SKM-1 (cell line): ENCODE measurements at regions not wholly inside any gene's neighbourhood (a gene's known extent, or its start where the extent isn't known, plus 50 kb on each side); places are given as distances from the start of the nearest gene placed in this dataset.

Source experiments
- DNase-seq: peaks from one replicate; lab custom pipeline; 2025; ENCODE audit not compliant: unreplicated experiment; lab: John Stamatoyannopoulos, UW

DNA sequence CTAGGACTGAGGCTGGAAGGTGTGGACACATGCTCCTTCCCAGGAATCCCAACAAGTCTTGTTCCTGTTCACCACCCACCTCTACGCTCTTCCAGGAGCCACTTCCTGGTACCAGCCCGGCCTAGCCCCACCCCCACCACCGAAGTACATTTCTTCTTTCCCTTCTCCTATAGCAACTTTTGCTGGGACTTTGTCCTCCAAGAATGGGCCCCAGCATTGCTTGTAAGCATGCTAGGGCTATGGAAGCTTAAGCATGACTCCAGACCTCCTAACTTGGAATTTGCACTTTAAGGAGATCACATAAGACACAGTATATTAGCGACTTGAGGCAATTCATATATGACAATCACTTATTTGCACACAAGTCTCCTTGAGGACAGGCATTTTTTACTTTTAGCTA lies 462.0 kb upstream of the ARID1B start:
- DNase-seq = no peak

DNA sequence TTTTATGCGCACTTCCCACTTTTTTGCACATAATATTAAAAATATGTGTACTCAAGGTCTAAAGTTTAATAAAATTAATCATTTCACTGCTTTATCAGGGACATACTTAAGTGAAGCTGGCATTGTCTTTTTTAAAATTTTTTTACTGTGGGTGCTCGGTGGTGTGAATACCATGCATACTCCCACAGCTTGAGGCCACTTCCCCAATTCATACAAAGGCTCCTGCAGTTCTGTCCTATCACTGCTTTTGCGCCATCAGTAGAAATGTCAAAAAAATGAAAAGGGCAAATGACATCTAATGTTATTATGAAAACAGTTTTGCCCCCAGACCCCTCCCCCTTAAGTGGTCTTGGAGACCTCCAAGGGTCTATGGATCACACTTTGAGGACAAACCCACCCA lies 464.1 kb upstream of the ARID1B start:
- no peak for DNase-seq

DNA sequence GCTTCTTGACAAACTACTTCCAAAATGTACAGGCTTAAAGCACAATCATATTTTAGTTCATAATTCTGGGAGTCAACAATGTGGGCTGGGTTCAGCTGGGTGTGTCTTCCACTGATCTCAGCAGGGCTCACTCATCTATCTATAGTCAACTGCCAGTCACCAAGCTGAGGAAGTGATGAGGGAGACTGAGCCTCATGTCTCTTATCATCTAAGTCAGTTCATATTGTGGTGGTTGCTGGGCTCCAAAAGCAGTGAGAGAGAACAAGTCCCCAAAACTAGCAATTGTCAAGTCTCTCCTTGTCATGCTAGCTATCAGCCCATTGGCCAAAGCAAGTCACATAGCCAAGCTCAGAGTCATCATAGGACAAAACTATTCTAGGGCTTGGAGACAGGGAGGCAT lies 465.9 kb upstream of the ARID1B start:
- DNase-seq = no peak

DNA sequence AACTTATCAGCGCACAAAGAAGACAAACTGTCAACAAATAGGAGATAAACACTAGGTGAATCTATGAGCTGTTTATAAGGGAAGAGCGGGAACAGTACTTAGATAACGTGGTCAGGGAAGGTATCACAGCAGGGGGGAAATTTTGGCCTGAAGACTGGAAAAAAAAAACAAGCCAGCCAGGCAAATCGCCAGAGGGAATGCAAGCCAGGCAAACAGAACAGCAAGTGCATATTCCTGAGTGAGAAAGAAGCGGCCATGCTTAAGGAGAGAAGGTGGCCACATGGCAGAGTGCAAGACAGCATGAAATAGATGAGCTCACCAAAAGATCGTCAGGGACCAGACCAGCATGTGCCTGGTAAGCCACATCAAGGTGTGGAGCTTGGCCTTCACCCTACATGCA lies 466.5 kb upstream of the ARID1B start:
- DNase-seq = no peak

DNA sequence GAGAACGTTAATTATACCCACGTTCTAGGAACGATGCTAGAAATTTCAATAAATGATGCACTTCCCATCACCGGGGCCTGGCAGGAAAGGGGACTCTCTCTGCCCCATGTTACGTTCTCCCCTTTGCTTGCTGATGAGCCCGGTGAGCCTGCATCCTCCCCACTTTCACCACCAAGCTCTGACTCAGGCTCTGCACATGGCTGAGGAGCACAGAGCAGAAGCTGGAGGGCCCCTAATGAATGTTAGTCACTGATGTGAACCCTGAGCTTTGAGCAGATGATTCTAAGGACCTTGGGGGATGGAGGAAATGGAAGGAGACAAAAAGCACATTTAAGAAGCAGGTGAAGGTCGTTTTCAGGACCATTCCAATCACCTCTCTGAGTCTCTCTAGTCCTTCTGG lies 468.2 kb upstream of the ARID1B start:
- no peak for DNase-seq

DNA sequence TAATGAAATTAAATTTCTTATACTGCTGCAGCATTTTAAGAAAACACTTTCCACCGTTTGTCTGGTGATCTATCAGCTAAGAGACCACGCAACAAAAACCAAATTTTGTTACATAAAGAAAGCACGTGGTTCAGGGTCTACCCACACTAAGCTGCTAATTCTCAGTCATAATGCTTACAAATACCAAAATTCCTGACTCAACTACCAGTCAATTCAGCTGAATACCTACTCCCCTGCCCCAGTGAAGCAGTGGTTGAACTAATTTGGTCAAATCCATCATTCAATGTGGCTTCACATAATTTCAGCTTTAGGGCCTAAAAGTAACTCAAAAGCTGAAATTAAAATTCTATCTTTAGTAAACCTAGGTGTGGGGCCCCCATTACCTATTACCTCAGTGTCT lies 468.6 kb upstream of the ARID1B start:
- no peak for DNase-seq

DNA sequence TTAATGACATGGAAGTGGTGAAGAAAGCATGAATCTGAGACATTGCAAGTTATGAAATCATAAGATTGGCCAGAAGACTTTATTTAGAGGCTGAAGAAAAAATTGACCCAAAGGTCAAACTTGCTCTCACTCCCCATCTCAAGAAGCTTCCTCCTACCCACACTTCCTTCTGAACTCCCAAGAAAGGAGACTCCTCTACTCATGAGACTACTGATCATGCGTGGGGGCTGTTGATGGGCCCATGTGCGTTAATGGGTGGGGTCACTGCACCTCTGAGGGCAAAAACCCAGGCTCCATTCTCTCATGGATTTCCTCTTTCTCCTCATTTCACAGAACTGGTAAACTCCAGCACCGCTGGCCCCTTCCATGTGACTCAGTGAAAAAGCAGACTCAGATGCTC lies 470.6 kb upstream of the ARID1B start:
- DNase-seq = no peak

DNA sequence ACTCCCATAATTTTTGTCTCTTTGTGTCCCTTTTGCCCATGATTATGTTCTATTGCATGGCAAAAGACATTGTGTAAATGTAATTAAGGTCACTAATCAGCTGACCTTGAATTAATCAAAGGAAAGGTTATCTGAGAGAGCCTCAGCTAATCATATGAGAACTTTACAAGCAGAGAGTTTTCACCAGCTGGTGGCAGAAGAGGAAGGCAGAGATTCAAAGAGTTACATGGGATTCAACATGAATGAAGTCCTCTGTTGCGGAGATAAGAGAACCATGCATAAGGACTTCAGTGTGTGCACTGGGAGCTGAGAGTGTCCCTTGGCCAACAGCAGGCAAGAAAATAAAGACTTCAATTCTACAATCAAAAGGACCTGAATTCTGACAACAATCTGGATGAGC lies 494.1 kb upstream of the ARID1B start:
- DNase-seq = no peak

DNA sequence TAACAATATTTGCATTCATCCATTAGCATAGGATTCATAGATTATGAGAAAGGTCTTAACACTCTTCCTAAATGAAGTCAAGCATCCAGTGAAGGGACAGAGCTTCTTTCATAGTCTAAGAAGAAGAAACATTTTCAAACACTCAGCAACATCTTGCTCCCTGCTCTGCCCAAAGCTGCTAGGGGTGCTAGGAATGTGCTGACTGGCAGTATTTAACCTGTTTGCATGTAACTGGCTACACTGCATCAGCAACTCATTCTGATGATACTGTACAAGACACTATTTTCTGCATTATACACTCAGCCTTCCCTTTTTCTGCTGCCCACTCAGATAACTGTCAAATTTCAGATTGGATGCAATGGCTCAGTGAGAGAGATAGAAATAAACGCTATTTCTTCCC lies 495.1 kb upstream of the ARID1B start:
- no peak for DNase-seq

DNA sequence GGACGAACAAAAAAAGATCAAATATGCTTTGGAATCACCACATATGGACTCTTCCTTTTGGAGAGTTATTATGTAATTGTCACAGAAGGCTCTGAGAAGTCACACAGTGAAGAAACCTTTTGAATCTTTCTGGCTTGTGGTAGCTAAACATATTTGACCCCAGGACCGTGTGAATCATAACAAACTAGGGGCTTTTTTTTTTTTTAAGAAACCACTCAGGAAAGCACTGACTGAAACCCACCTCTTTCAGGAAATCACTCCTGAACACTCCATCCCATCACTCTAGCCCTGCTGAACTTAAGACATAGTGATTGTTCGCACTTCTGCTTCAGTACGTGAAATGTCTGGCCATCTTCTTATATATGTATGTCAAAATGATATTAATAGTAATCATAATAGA lies 495.9 kb upstream of the ARID1B start:
- DNase-seq = no peak

DNA sequence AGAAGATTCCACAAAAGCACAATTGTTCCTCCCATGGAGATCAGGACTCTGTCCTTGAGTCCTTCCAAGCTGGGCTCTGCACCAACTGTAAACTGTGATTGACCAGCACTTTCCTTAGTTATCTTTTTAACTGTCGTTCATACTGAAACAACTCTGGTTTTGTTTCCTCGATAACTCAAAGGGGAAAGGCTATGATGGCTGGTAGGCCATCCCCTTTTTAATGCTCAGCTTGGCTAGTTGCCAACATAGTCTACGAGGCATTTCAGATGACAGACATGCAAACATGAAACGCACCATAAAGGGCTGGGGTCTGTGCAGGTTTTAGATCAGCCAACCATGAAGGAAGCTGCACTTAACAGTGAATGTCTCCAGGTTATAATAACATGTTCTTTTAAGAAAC lies 497.1 kb upstream of the ARID1B start:
- no peak for DNase-seq

DNA sequence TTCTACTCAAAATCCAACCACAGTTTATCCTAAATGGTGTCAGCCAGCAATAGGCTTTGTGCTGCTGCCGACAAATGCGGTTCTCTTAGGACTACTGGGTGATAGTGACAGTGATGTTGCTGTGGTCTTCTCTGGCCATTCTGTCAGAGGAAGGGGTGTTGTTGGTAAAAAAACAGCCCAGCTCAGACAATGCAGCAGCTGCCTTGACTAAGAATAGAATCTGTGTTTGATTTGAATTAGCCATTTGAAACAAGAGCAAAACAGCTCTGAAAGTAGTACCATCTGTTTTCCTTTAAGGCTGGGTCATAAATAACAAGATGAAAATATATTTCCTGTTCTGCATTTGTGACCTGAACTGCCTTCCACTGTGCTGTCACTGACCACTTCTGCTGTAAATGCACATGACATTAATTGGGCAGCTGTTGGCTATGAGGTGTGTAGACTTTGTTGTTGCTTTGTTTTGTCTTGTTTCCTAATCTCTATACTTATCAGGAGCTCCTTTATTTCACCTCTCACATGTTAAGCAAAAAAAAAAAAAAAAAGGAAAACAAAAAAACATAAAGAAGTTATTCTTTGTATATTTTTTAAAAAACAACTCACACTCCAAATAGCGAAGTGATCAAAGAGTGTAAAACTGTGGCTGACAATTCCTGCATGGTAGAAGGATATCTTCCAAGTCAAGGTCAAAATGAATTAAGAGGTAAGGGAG lies 497.8 kb upstream of the ARID1B start:
- no peak for DNase-seq

DNA sequence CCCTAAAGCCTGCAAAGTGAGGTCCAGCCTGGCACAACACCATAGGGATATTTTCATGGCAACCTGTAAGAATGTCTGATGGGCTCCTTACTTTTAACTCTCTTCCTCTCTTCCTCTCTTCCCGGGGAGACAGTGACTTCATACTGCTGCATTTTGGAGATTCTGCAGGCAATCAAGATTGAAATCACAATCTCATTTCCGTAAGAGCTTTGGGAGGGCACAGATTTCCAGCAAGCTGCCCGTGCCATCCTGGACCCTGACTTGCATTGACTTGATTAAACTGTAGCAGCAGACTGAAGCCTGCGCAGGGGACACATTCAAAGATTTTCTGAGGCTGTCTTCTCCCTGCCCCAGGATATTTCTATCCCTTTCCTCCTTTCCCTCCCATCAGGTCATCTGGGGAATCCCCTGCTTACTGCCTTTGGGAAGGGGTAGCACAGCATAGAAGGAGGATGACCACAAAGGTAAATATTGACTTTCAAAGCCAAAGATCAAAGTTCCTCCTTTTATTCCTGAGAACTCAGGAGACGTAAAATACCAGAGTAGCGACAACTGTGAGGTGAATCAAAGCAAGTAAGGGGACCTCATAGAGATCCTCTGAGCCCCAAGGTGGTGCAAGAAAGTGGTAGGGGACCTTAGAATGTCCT lies 504.0 kb upstream of the ARID1B start:
- no peak for DNase-seq

DNA sequence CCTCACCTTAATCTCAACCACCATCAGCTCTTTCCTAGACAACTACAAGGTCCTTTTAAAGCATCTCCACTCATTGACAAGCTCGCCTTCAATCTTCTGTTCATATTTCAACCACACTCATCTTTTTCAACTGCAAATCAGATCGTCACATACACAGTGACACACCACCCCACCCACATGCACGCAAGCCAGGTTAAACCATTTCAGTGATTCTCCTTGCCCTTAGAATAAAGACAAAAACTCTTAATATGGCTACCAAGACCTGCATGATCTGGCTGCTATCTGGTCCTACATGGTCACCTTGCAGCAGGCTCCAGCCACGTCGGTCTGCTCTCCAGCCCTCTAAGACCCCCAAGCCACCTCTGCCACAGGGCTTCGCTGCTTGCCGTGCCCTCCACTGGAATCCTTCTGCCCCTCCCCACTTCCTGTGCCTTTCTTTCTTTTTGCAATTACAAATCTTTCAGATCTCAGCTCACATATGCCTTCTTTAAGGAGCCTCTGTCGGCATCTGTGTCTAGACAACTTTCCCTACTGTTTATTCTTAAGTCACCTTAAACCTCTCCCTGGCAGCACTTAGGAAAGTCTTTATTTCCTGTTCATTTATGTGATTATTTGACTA lies 507.3 kb upstream of the ARID1B start:
- DNase-seq = no peak

DNA sequence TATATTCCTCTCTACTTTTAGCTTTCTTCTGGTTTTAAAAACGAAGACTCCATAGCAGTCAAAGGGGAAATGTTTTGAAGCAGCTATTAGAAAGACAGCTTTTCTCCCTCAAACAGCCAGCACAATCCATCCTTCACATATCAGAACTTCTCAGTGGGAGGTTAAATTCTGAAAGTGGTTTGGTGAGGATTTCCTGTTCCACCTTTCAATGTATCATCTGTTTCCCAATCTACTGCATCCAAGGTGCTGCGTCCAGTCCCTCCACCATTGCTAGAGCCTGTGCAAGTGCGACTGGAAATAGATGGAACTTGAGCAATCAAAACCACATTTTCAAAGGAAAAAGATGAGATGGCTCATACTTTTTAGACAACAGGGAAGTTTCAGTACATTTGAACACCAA lies 508.3 kb upstream of the ARID1B start:
- no peak for DNase-seq

DNA sequence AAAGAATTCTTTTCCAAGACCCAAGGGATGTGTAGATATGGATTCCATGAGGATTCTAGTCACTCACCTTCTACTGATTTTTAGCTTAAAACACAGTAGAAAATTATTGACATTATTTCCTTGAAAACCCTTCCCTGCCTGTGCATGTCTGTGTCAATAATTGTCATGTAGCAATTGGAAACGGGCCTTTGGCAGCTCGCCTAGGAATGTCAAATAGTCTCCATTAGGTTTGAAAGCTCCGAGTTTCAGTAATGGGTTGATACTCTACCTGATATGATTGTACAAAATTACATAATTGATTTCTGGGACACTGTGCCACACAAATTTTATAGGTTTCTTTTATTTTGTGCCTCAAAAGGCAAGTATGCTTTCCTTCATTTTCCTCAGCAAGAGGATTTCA lies 515.2 kb upstream of the ARID1B start:
- no peak for DNase-seq

DNA sequence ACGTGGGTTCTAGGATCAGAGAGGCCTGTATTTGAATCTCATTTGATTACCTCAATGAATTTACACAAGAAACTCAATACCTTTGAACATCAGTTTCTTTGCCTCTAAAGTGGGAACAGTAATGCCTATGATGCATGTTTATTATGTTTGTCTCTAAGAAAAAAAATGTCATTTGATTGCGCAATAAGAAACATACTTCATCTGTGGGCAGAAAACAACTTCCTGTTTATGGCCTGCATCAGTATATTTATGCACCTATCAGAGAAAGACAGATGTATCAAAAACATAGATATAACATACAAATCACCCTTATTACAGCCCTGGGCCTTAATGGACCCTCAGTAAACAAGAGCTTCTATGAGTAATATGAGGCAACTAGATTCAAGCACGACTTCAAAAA lies 516.4 kb upstream of the ARID1B start:
- DNase-seq = no peak

DNA sequence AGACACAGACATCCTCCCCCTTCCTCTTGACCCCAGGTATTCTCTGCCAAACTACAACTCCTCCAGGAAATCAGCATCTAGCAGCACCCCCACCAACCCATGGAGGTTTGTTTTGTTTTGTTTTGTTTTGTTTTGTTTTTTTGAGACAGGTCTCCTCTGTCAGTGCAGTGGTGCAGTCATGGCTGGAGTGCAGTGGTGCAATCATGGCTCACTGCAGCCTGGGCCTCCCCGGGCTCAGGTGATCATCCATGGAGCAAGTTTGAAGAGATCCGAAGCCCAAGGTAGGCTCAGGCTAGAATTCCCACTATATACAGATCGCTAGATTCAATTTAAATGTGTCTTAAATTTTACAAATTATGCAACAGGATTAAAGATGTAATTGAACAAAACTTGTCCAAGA lies 518.2 kb upstream of the ARID1B start:
- no peak for DNase-seq

DNA sequence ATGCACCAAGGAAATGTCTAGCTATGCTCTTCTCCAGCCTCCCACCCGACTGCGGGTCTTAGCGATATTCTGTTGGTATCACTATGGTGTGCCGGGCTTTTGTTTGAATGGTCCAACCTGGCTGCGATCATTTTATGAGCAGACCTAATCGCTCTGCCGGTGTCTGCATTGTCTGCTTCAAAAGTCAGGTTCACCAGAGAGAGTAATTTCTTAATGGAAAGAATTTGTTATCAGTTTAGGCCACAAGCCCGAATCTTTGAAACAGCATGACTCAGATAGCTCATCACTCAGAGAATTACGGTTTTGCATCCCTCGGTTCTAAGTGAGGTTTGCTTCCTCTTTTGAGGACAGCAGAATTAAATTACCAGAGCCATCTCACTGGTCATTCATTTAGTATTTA lies 521.0 kb upstream of the ARID1B start:
- no peak for DNase-seq

DNA sequence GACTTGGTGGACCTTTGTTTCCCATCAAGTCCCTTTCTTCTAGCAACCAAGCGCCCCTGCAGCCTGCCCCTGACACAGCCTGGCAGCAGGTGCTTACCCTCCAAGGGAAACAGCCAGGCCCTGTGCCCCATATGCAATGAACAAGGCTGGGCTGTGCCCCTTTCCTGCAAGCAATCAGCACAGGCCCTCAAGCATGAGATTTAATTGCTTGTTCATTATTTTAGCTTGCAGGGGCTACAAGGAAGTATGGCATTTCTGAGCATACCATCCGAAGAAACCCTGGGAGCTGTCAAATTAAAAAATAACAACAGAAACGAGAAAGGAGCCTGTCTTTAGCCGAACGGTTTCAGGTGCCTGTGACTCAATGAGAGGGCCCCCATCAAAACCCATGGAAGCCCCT lies 522.9 kb upstream of the ARID1B start:
- no peak for DNase-seq

DNA sequence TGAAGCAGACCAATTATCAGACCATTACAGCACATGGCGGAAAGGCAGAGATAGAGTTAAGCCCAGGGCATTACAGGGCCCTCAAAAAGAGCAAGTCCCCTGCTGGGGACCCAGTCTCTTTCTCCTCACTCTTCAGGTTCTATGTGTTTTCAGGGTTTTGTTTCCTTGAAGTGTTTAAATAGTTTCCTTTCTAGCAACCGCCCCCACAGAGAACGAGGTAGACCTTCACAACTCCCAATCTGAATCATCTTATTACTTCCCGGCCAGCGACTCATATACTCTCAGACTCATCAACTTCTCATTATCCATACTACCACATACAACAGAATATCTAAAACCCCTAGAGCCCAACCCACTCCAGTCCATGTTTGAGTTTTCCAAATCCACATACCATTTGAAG lies 526.6 kb upstream of the ARID1B start:
- DNase-seq = no peak

DNA sequence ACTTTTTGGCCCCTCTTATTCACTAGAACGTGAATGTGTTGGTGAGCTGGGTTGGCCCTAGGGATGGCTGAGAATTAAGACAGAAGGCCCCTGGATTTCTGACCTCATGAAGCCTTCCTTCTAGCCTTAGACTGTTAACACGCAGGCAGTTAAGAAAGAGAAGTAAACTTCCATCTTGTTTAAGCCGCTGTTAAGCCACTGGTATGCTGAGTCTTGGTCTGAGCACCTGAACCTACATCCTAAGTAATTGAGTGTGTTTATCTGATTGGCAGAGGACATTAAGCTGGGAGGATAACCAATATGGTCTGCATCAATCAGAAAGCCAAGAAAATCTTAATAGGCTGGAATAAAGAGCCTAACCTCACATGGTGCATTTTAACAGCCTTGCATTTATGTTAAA lies 535.0 kb upstream of the ARID1B start:
- DNase-seq = no peak
